GM12875 (cell line): ENCODE measurements at regions not wholly inside any gene's neighbourhood (a gene's known extent, or its start where the extent isn't known, plus 50 kb on each side); places are given as distances from the start of the nearest gene placed in this dataset.

Experiments used
- H3K4me3 ChIP-seq: one replicate; pipeline ENCODE4 v1.5.1; 2011; ENCODE audit warnings: low read depth, low read length, control low read depth
- CTCF ChIP-seq: IDR thresholded peaks from 2 replicates; pipeline ENCODE4 v1.5.1; 2011; ENCODE audit warnings: low read depth, mild to moderate bottlenecking, control low read depth, inconsistent platforms, low read length, moderate library complexity, borderline replicate concordance; ENCODE audit not compliant: insufficient read depth

DNA sequence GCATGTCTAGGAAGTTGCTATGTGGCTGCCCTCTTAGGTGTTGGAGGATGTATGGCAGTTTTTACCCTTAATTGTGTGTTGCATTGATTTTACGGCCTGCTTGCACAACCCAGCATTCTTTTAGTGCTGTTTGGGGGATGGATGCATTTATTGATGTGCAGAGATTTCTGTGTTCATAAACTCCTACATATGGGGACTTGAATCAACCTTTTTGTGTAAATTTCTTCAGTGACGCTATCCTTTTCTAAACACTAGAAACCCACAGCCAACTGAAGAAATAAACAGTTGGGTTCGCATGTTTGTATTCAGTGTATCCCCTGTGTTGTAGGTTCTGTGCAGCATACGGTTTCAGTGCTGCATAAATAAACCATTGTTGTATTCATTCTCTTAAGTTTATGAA, 263.7 kb downstream of the RASEF start:
- TF ChIP-seq CTCF: no peak
- no peak overlapping the region for H3K4me3 ChIP-seq

- no peak overlapping the region for H3K4me3 ChIP-seq
- TF ChIP-seq CTCF: no peak
Observed at GRCh38 chr9:82805027-82805426, 257.9 kb downstream of the RASEF start.

GRCh38 chr9:82808478-82808877, 254.5 kb downstream of the RASEF start:
- TF ChIP-seq CTCF: no peak
- no peak overlapping the region for H3K4me3 ChIP-seq

- TF ChIP-seq CTCF: no peak
- no peak overlapping the region for H3K4me3 ChIP-seq
Observed at GRCh38 chr9:82810915-82811314, 252.0 kb downstream of the RASEF start.

DNA sequence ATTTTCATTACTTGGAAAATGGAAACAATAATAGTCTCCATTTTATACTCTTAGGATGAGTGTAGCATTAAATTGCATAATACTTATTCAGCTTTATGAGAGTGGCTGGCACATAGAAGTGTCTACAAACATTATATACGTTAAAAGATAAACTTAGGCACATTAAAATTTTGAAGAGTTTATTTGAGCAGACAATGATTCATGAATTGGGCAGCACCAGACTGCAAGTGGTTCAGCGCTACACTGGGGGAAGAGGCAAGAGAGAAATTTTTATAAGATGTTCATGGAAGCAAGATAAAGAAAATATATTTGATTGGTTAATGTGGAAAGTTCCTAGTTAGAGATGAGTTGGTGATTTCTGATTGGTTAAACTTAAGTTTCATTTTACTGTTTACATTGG, 243.7 kb downstream of the RASEF start:
- no peak for TF ChIP-seq CTCF
- no peak overlapping the region for H3K4me3 ChIP-seq

GRCh38 chr9:82820186-82820585, 242.8 kb downstream of the RASEF start:
- H3K4me3 ChIP-seq: no peak overlapping the region
- no peak for TF ChIP-seq CTCF

DNA sequence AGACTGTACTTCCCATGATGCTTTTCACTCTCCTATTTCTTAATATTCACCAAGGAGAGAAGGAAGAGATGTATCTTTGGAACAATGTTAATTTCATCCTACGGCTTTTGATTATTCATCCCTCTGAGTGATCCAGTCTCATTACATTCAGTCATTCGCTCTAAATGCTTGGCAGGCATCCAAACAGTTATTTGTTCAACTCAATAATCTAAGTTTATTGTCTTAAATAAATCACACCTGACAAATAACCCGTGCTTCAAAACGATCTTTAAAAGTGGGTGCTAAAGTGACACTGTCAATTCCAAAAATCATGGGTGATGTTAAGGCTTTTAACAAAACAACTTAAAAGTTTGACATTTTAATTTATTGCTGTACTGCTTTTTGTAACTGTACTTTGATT, 233.1 kb downstream of the RASEF start:
- no peak overlapping the region for H3K4me3 ChIP-seq
- no peak for TF ChIP-seq CTCF
